ENCODE measurements at regions not wholly inside any gene's neighbourhood (a gene's known extent, or its start where the extent isn't known, plus 50 kb on each side); places are given as distances from the start of the nearest gene placed in this dataset.

- TF ChIP-seq CTCF (IDR thresholded peaks at IDR 0.05) (no peak), POLR2A (IDR thresholded peaks at IDR 0.05) (no peak)
Measured at GRCh38 chr13:34139660-34140227, 321.8 kb downstream of the RFC3 start.

DNA sequence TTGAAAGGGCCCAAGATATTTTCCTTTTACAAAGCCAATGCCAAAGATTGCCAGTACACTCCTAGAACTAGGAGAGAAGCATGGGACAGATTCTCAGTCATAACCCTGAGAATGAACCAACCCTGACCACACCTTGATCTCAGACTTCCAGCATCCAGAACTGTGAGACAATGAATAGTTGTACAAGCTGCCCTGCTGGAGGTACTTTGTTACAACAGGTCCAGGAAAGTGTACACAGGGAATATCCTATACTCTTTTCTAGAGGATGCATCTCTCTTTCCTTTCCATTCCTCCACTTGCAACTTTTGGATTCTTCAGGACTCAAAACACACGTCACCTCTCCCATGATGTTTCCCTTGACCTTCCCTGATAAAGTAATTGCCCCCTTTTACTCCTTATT is 325.7 kb downstream of the RFC3 start:
- DNase-seq = no peak
- no peaks in the 10 kb centered on the region for H3K27me3 ChIP-seq
- TF ChIP-seq POLR2A (IDR thresholded peaks at IDR 0.05) (no peak), CTCF (IDR thresholded peaks at IDR 0.05) (no peak)
- H3K36me3 ChIP-seq = no peaks in the 10 kb centered on the region
- H3K4me3 ChIP-seq = no peak overlapping the region
- no peaks in the 10 kb centered on the region for H3K4me1 ChIP-seq
- H3K9me3 ChIP-seq = no peaks in the 10 kb centered on the region
- no peak overlapping the region for H3K27ac ChIP-seq

More at GRCh38 chr13:34139660-34140227, 321.8 kb downstream of the RFC3 start:
- no peaks in the 10 kb centered on the region for H3K27me3 ChIP-seq
- H3K9me3 ChIP-seq = no peaks in the 10 kb centered on the region
- no peaks in the 10 kb centered on the region for H3K4me1 ChIP-seq
- no peak for DNase-seq
- no peak overlapping the region for H3K4me3 ChIP-seq
- H3K36me3 ChIP-seq = no peaks in the 10 kb centered on the region
- no peak overlapping the region for H3K27ac ChIP-seq

DNA sequence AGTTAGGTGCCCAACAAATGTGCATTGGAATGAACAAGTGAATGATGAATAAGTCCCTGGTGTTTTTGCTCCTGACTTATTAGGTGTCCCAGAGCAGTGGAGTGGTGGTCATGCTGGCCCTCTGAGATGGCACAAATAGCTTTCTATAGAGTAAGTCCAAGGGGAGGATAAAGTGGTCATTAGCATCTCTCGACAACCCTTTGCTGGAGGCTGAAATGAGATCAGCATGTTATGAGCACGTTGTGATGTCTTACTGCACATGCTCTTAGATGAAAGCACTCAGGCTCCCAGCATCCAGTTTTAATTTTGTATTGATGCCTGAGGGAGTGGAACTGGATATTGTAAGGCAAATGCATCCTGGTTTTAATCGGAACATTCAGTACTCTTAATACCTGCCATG is 326.2 kb downstream of the RFC3 start:
- DNase-seq = no peak

DNA sequence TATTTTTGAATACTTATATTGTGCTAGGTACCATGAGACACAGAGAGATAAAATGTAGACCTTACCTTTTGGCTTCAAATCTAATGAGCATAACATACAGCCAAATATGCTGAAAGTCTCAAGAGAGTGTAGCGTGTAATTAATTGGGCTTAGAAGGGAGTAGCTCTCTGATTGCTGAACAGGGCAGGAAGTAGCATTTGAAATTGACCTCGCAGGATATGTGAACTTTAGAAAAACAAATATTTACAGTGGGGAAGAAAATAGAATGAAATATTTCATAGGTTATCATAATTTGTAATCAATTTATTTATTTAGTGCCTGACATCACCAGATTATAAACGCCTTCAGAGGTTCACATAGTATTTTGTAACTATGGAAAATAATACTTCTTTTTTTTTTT is 327.1 kb downstream of the RFC3 start:
- no peak for DNase-seq

More for the DNA sequence above, 326.2 kb downstream of the RFC3 start:
- Histone ChIP-seq H3K9me3 (no peaks in the 10 kb centered on the region), H3K27ac (no peak overlapping the region), H3K4me3 (no peak overlapping the region), H3K27me3 (no peaks in the 10 kb centered on the region), H3K4me1 (no peaks in the 10 kb centered on the region), H3K36me3 (no peaks in the 10 kb centered on the region)
- no peak for TF ChIP-seq POLR2A (IDR thresholded peaks at IDR 0.05)
- TF ChIP-seq CTCF (IDR thresholded peaks at IDR 0.05) = no peak

GRCh38 chr13:34148359-34148758 is 330.4 kb downstream of the RFC3 start:
- Histone ChIP-seq H3K4me1 (no peaks in the 10 kb centered on the region), H3K27me3 (no peaks in the 10 kb centered on the region), H3K9me3 (no peaks in the 10 kb centered on the region), H3K4me3 (no peak overlapping the region), H3K27ac (no peak overlapping the region), H3K36me3 (no peaks in the 10 kb centered on the region)
- no peak for DNase-seq
- TF ChIP-seq CTCF (IDR thresholded peaks at IDR 0.05) (no peak), POLR2A (IDR thresholded peaks at IDR 0.05) (no peak)

More for the DNA sequence above, 327.1 kb downstream of the RFC3 start:
- Histone ChIP-seq H3K9me3 (no peaks in the 10 kb centered on the region), H3K4me3 (no peak overlapping the region), H3K4me1 (no peaks in the 10 kb centered on the region), H3K36me3 (no peaks in the 10 kb centered on the region), H3K27me3 (no peaks in the 10 kb centered on the region), H3K27ac (no peak overlapping the region)
- TF ChIP-seq CTCF (IDR thresholded peaks at IDR 0.05) (no peak), POLR2A (IDR thresholded peaks at IDR 0.05) (no peak)

DNA sequence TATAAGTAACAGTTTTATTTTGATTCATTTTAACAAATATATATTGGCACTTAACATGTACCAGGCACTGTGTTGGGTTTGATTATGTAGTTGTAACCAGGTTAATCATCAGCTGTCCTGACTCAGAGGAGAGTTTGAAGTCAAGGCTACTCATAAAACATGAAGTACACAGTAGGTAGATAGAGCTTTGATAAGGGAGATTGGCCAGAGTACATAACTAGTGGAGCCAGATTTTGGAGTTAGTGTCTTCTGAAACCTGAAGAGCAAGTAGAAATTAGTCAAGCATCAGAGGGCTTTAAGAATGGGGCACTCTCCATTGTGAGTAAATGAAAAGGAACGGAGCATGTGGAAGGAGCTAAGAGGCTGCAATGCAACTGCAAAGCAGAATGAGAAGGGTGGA is 333.9 kb downstream of the RFC3 start:
- H3K27ac ChIP-seq = no peak overlapping the region
- H3K4me1 ChIP-seq = peaks cover 0 to 6% (median 0%) of the 10 kb centered on the region in 4 donors
- H3K36me3 ChIP-seq = no peaks in the 10 kb centered on the region
- no peak overlapping the region for H3K4me3 ChIP-seq
- TF ChIP-seq POLR2A (IDR thresholded peaks at IDR 0.05) (no peak), CTCF (IDR thresholded peaks at IDR 0.05) (no peak)
- no peak for DNase-seq
- no peaks in the 10 kb centered on the region for H3K27me3 ChIP-seq
- no peaks in the 10 kb centered on the region for H3K9me3 ChIP-seq

All from Peyer's patch (tissue), 4 donors.